GM06990 (cell line): ENCODE measurements at regions not wholly inside any gene's neighbourhood (a gene's known extent, or its start where the extent isn't known, plus 50 kb on each side); places are given as distances from the start of the nearest gene placed in this dataset.

ENCODE experiments used
- DNase-seq: peaks from one replicate; pipeline ENCODE4 v3.0.0-alpha.2; 2011; ENCODE audit not compliant: insufficient read length; ENCODE audit errors: extremely low read depth
- H3K27me3 ChIP-seq: replicated peaks from 2 replicates; pipeline ENCODE4 v1.6.0; 2011; ENCODE audit warnings: low read length; ENCODE audit not compliant: control insufficient read depth, insufficient read depth
- H3K36me3 ChIP-seq: 2 replicates; pipeline ENCODE4 v1.5.1; 2011; ENCODE audit warnings: low read length; ENCODE audit not compliant: control insufficient read depth, insufficient read depth
- H3K4me3 ChIP-seq: replicated peaks from 2 replicates; pipeline ENCODE4 v1.5.1; 2011; ENCODE audit warnings: low read depth, mild to moderate bottlenecking, control low read depth, low read length
- TF ChIP-seq, protein P1 (sequence below): IDR thresholded peaks from 2 replicates; pipeline ENCODE4 v1.5.1; 2011; ENCODE audit warnings: low read length, control low read depth, mild to moderate bottlenecking, inconsistent platforms; ENCODE audit not compliant: insufficient read depth, poor library complexity, severe bottlenecking

DNA sequence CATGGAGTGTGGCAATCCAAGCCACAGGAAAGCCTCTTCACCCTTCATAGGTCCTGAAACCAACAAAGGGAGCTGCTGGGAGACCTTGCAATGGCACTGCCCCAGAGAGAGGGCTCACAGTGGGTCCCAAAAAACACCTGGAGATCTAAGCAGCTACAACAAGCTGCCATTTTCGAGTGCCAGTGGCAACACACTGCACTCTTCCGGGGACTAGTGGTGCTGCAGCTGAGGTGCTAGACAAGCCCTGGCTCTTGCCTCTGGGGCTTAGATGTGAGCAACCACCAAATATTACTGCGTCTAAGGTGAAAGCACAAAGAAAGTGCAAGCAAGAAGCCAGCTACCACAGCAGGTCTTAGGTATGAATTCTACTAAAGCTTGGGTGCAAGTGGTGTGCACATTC, 192.9 kb downstream of the NOL4 start:
- no peak overlapping the region for H3K4me3 ChIP-seq
- no peak for DNase-seq
- no peaks in the 10 kb centered on the region for H3K36me3 ChIP-seq
- TF ChIP-seq, protein P1, sequence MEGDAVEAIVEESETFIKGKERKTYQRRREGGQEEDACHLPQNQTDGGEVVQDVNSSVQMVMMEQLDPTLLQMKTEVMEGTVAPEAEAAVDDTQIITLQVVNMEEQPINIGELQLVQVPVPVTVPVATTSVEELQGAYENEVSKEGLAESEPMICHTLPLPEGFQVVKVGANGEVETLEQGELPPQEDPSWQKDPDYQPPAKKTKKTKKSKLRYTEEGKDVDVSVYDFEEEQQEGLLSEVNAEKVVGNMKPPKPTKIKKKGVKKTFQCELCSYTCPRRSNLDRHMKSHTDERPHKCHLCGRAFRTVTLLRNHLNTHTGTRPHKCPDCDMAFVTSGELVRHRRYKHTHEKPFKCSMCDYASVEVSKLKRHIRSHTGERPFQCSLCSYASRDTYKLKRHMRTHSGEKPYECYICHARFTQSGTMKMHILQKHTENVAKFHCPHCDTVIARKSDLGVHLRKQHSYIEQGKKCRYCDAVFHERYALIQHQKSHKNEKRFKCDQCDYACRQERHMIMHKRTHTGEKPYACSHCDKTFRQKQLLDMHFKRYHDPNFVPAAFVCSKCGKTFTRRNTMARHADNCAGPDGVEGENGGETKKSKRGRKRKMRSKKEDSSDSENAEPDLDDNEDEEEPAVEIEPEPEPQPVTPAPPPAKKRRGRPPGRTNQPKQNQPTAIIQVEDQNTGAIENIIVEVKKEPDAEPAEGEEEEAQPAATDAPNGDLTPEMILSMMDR = peak; percentile 39
- no peaks in the 10 kb centered on the region for H3K27me3 ChIP-seq

DNA sequence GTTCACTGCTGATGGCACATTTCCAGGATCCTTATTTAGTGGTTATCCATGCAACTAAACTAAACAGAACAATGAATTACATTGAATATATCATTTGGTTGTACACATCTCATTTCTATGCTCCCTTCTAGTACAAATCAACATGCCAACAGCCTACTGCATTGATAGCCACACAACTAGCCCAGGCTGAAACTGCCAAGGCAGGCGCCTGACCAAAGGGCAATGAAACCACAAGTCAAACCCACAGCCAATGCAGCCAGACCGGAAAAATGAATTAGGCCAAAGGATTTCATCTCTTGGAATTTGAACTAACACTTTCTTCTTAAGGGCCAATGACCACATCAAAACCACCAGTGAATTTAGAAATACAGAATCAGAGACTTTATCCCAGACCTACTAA, 196.4 kb downstream of the NOL4 start:
- TF ChIP-seq, protein P1 = no peak
- DNase-seq = no peak
- no peaks in the 10 kb centered on the region for H3K36me3 ChIP-seq
- H3K27me3 ChIP-seq = no peaks in the 10 kb centered on the region
- no peak overlapping the region for H3K4me3 ChIP-seq

DNA sequence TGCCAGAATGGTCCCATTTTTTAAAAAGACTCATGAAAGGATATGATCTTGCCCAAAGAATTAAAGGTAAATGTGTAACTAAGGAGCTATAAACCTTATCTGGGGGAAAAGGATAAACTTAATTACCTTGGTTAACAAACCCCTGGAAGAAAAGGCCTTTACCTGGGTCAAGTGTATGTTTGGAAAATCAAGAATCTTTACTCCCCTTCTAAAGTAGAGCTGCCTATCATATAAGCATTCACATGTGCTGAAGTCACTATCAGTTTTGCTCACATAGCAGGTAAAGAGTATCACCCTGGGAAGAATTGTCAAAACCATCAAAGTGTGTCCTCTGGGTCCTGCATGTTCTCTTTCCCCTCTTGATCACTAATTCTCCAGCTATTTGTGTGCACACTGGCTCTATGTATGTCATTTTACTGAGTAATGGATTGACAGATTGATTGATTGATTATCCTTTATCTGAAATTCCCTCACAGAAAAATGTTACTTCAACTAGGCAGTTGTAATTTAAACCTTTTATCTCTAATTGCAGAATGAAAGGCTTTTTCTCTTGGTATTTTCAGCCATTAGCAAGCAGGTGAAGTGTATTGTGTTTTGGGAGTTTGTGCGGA, 199.4 kb downstream of the NOL4 start:
- Histone ChIP-seq H3K27me3 (no peaks in the 10 kb centered on the region), H3K36me3 (no peaks in the 10 kb centered on the region), H3K4me3 (no peak overlapping the region)
- no peak for DNase-seq
- TF ChIP-seq, protein P1 = no peak

DNA sequence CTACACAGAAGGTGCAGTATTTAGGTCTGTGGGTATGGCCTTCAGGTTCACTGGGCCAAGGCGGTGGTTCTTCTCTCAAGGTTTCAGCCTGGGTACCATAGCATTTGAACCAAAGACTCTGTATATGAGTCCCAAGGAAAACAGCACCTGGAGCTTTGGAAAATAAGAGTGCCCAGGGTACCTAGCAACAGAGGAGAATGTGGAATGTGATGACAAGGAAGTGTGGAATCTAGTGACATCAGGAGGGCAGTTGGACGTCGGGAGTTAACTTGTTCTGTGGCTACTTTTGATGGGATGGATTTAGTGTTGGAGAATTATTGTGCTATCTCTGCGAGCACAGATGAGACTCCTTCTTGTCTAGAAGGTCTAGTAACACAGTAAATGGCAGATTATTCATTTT, 201.2 kb downstream of the NOL4 start:
- TF ChIP-seq, protein P1 = no peak
- H3K36me3 ChIP-seq = no peaks in the 10 kb centered on the region
- H3K4me3 ChIP-seq = no peak overlapping the region
- DNase-seq = no peak
- no peaks in the 10 kb centered on the region; the same call in 1 of the 2 replicates for H3K27me3 ChIP-seq

DNA sequence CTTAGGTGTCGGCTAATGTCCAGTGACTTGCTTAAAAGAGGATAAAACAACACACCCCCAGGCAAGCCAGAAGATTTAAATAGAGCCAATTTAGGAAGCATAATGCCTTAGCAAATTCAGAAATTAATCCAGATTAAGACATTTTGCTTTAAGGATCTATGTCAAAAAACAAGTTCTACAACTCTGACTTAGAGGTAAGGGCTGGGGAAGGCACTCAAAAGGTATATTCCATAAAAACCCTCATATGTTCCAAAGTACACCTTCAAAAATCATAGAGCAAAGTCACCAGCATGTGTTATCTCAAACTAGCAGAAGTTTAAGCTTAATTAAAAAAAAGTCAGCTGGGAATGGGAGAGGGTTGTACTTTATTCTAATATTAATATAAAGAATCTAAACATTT, 206.4 kb downstream of the NOL4 start:
- H3K27me3 ChIP-seq = peaks cover 1% of the 10 kb centered on the region; the same call in 1 of the 2 replicates
- no peaks in the 10 kb centered on the region for H3K36me3 ChIP-seq
- DNase-seq = no peak
- TF ChIP-seq, protein P1 = no peak
- no peak overlapping the region for H3K4me3 ChIP-seq

DNA sequence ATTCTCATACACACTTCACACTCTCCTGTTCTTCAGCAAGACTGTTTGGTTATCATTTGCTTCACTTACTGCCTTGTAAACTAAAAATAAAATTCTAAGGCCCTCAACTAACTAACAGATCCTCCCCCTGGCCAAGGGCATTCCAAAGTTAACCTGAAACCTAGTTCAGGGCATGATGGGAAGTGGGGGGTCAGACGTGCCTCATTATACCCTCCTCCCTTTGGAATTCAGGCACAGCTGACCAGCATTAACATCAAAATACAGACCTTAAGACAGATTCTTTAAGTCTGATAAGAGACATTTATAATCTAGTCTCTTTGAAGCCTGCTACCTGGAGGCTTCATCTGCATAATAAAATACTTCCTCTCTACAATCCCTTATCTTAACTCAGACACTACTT, 221.0 kb downstream of the NOL4 start:
- Histone ChIP-seq H3K27me3 (no peaks in the 10 kb centered on the region), H3K36me3 (no peaks in the 10 kb centered on the region), H3K4me3 (no peak overlapping the region)
- DNase-seq = no peak
- TF ChIP-seq, protein P1 = no peak
